ENCODE measurements at regions not wholly inside any gene's neighbourhood (a gene's known extent, or its start where the extent isn't known, plus 50 kb on each side); places are given as distances from the start of the nearest gene placed in this dataset.

GRCh38 chr9:108672475-108673190, 183.2 kb downstream of the ACTL7B start:
- DNase-seq (ENCODE audit: low read depth) (peak; percentile 99), FAIRE-seq (peak; percentile 99)
- Histone ChIP-seq H3K27me3 (ENCODE audit: control insufficient read depth, insufficient read depth, low read length) (no peaks in the 10 kb centered on the region), H3K4me3 (ENCODE audit: low read depth, low read length) (no peak overlapping the region), H3K36me3 (ENCODE audit: control insufficient read depth, insufficient read depth, low read length) (no peaks in the 10 kb centered on the region)
- no peak for TF ChIP-seq CTCF (IDR thresholded peaks at IDR 0.05; ENCODE audit: insufficient read depth, low read length, severe bottlenecking)

GRCh38 chr9:108671794-108672193, 184.0 kb downstream of the ACTL7B start:
- DNase-seq (ENCODE audit: low read depth): peak; percentile 93
- Histone ChIP-seq H3K27me3 (ENCODE audit: control insufficient read depth, insufficient read depth, low read length) (no peaks in the 10 kb centered on the region), H3K36me3 (ENCODE audit: control insufficient read depth, insufficient read depth, low read length) (no peaks in the 10 kb centered on the region), H3K4me3 (ENCODE audit: low read depth, low read length) (no peak overlapping the region)
- TF ChIP-seq CTCF (IDR thresholded peaks at IDR 0.05; ENCODE audit: insufficient read depth, low read length, severe bottlenecking): no peak
- peak; percentile 52 for FAIRE-seq

GRCh38 chr9:108671176-108671575, 184.6 kb downstream of the ACTL7B start:
- no peaks in the 10 kb centered on the region for H3K27me3 ChIP-seq (ENCODE audit: control insufficient read depth, insufficient read depth, low read length)
- FAIRE-seq (peak; percentile 84), DNase-seq (ENCODE audit: low read depth) (peak; percentile 73)
- TF ChIP-seq CTCF (IDR thresholded peaks at IDR 0.05; ENCODE audit: insufficient read depth, low read length, severe bottlenecking): peak; percentile 64
- no peak overlapping the region for H3K4me3 ChIP-seq (ENCODE audit: low read depth, low read length)
- H3K36me3 ChIP-seq (ENCODE audit: control insufficient read depth, insufficient read depth, low read length): no peaks in the 10 kb centered on the region

DNA sequence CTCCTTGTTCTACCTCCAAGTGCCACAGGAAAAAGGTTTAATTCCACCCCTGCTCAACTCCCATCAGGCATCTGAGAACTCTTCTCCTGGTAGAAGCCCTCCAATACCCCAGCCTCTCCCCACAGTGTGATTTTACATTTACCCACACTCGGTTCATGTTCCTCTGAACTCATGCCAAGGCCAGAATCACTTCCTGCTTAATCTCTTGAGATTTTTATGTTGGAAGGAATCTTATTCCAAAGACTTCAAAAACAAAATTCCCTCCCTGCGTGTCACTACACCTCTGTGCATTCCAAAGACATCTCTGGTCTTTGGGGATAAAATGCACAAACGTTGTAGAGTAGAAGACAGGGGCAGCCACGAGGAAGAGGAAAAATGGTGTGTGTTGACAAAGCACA, 186.8 kb downstream of the ACTL7B start:
- H3K36me3 ChIP-seq (ENCODE audit: control insufficient read depth, insufficient read depth, low read length): no peaks in the 10 kb centered on the region
- DNase-seq (ENCODE audit: low read depth) (peak; percentile 31), FAIRE-seq (no peak)
- no peak for TF ChIP-seq CTCF (IDR thresholded peaks at IDR 0.05; ENCODE audit: insufficient read depth, low read length, severe bottlenecking)
- H3K27me3 ChIP-seq (ENCODE audit: control insufficient read depth, insufficient read depth, low read length): no peaks in the 10 kb centered on the region
- no peak overlapping the region for H3K4me3 ChIP-seq (ENCODE audit: low read depth, low read length)

- DNase-seq (ENCODE audit: low read depth): no peak
- no peak for TF ChIP-seq CTCF (IDR thresholded peaks at IDR 0.05; ENCODE audit: insufficient read depth, low read length, severe bottlenecking)
- FAIRE-seq: no peak
These were observed 187.4 kb downstream of the ACTL7B start for GRCh38 chr9:108668191-108668937.

More at GRCh38 chr9:108668191-108668937, 187.4 kb downstream of the ACTL7B start:
- Histone ChIP-seq H3K4me3 (ENCODE audit: low read depth, low read length) (no peak overlapping the region), H3K36me3 (ENCODE audit: control insufficient read depth, insufficient read depth, low read length) (no peaks in the 10 kb centered on the region), H3K27me3 (ENCODE audit: control insufficient read depth, insufficient read depth, low read length) (no peaks in the 10 kb centered on the region)

All from bronchial epithelial cell (primary cell).